Tongue (tissue), 2 donors: ENCODE measurements at regions not wholly inside any gene's neighbourhood (a gene's known extent, or its start where the extent isn't known, plus 50 kb on each side); places are given as distances from the start of the nearest gene placed in this dataset. TPM values are rescaled to one million over a fixed set of nuclear protein-coding genes. Genes with fewer than 3 reads are reported as not detected.

Experiments
- DNase-seq: peaks from one replicate; pipeline ENCODE4 v3.0.0-alpha.2; 2015
- small RNA-seq: library from RNA; depleted of rRNA; stranded (forward); fragments of <200 nt; gene quantifications from one replicate; pipeline ENCODE3, GENCODE V24; 2014; ENCODE audit warnings: low replicate concordance

DNA sequence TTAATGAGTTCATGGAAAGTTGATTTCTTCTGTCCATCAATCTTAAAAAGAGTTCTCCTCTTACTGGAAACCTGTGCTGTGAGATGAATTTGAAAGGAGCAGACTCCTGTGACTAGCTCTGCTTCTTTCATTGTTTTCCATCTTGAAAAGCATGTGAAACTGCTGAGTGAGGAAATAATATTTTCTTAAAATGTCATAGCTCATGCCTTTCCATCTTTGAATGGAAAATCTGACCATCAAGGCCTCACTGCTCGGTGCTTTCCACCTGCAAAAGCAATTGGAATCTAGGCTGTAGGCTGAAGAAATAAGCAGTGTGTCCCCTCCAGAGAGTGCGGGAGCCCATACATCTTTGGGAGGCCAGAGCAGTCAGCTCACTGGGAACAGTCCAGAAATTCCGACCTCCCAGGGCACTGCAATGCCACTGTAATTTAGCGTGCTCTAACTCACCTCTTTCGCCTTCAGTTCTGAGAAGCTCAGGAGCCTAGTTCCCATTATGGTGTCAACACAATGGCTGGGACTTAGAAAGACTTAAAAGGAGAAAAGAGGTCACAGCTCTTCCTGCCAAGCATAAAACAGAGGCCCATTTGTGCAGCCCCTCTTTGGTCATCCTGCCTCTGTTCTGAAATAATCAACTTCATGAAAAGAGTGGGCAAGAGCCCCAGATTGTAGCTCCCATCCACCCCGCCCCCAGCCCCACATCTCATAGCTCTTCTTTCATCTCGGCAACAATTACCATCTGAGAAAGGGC, 50.4 kb upstream of the F3 start:
- DNase-seq = peak; percentile 20

Small RNAs in the stretch of these regions (small RNA-seq; reads per million reads assigned to genes)
- gene MIR378G = not detected
